MM.1S (cell line): ENCODE measurements at regions not wholly inside any gene's neighbourhood (a gene's known extent, or its start where the extent isn't known, plus 50 kb on each side); places are given as distances from the start of the nearest gene placed in this dataset.

Experiments
- CTCF ChIP-seq: fragments of 300-600 bp; sonication (generic); IDR thresholded peaks from 2 replicates; pipeline ENCODE4 v1.5.1; 2016; ENCODE audit warnings: antibody characterized with exemption, low read length, mixed read lengths
- EZH2 ChIP-seq: fragments of 300-600 bp; sonication (generic); optimal IDR thresholded peaks from 2 replicates; pipeline ENCODE3; 2017; ENCODE audit warnings: low read depth, mild to moderate bottlenecking, antibody characterized with exemption, low read length, mixed read lengths
- EZH2phosphoT487 ChIP-seq: fragments of 300-600 bp; sonication (generic); IDR thresholded peaks from 2 replicates; pipeline ENCODE4 v1.6.1; 2018; ENCODE audit warnings: antibody characterized with exemption, low read length

- TF ChIP-seq CTCF (no peak), EZH2 (no peak), EZH2phosphoT487 (no peak)
Observed at GRCh38 chr5:38099205-38100168, 158.9 kb upstream of the EGFLAM start.
